Stimulated activated CD4-positive, alpha-beta T cell treated with anti-CD3 and anti-CD28 coated beads, TNF-alpha, amount 100 ng/mL, for 48 hours (primary cell): ENCODE measurements at regions not wholly inside any gene's neighbourhood (a gene's known extent, or its start where the extent isn't known, plus 50 kb on each side); places are given as distances from the start of the nearest gene placed in this dataset.
"Not testable (repeated sequence)": the region's sequence is repeated elsewhere in the genome, so short reads cannot be mapped to it uniquely, and the experiment has no call there.

Experiments used
- DNase-seq, 3 donors: peaks; one replicate each; pipeline ENCODE4 v3.0.0-alpha.2; 2020; ENCODE audit warnings: low read depth in 3 of 3

DNA sequence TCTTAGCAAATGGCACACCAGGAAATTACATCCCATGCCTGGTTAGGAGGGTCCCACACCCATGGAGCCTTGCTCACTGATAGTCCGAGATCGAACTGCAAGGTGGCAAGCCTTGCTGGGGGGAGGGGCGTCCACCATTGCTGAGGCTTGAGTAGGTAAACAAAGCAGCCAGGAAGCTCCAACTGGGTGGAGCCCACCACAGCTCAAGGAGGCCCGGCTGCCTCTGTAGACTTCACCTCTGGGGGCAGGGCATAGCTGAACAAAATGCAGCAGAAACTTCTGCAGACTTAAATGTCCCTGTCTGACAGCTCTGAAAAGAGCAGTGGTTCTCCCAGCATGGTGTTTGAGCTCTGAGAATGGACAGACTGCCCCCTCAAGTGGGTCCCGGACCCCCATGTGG lies 962.7 kb upstream of the INTU start:
- DNase-seq = not testable (repeated sequence)

GRCh38 chr4:126678618-126679017 lies 954.1 kb upstream of the INTU start:
- DNase-seq = no peak

GRCh38 chr4:126679303-126679702 lies 953.5 kb upstream of the INTU start:
- DNase-seq = no peak

GRCh38 chr4:126682250-126682649 lies 950.5 kb upstream of the INTU start:
- DNase-seq = no peak

DNA sequence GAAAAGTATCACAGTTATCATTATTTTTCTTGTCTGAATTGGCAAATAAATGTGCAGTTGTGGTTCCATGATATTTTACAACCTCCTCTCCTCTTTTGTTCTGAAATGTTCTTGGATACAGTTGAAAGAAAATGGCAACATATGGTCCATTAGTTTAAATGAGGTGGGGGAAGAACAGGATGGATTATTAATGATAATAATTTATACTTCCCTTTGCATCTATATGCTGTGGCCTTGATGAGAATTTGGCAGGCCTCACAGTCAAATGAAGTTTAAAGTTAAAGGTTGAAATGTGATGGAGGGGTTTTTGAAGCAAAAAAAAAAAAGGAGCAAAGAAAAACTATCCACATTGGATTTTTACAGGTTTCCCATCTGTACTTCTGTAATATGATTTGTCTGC lies 946.3 kb upstream of the INTU start:
- DNase-seq = no peak

DNA sequence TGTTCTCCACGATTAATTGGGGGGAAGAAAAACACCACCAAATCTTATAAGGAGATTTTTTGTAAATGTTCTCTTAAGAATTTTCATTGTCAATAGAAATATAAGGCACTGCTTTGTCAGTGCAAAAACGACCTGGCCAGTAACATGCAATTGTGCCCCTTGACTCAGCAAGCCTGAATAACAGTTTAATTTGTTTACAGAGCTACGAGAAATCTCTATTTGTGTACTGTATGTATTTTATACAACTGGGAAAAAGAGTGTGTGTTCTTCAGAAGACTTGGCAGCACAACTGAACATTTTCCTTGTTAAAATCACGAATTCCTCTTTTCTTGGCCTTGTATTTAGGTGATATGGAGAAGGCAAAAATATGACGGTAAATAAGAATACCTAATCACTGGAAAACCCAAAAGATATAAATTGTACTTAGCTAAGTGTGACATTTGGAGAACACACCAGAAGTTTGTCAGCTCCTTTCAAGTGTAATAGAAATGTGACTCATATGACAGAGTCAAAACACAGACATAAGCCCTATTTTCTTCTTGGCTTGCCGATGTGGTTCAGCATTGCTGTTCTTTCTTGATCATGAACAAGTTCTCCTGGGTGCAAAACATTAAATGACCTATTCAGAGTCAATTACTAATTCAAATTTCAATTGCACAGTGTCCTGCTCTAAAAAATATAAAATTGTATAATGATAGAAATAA lies 945.0 kb upstream of the INTU start:
- DNase-seq = no peak

GRCh38 chr4:126691797-126692196 lies 941.0 kb upstream of the INTU start:
- DNase-seq = no peak

GRCh38 chr4:126697748-126698147 lies 935.0 kb upstream of the INTU start:
- no peak for DNase-seq

- no peak for DNase-seq
Measured at GRCh38 chr4:126698224-126698623, 934.5 kb upstream of the INTU start.

DNA sequence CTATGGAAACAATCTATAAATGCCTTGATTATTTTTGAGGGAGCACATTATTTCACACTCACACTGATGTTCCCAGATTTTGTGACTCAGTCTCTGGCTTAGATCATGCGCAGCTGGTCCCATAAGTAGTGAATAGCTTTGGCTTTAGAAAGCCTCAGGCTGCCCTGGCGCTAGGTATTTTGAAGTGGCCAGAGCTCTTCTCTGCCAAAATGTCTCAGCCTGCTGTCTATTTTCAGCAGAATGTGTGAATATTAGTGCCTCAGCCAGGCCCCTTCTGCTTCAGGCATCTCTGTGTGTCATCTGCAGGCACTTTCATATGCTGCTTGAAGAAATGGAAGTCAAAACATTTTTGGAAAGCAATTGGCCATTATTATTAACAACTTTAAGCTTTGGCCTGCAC lies 931.0 kb upstream of the INTU start:
- DNase-seq = no peak

DNA sequence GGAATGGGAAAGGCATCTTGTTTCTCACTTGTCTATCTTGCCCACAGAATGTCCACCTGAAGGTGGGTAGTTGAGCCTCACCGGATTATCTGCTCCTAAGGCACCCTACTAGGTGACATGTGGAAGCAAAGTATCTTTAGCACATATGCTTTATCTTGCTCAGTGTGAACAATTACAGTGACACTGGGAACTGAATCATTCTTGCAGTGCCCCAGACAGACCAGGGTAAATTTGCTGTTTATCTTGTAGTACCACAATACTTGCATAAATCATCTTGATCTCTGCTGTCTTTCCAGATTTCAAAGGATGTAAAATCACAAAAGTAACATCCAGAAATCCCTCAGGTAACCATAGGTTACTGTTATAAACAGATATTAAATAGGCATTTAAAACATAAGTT lies 930.0 kb upstream of the INTU start:
- DNase-seq = no peak

DNA sequence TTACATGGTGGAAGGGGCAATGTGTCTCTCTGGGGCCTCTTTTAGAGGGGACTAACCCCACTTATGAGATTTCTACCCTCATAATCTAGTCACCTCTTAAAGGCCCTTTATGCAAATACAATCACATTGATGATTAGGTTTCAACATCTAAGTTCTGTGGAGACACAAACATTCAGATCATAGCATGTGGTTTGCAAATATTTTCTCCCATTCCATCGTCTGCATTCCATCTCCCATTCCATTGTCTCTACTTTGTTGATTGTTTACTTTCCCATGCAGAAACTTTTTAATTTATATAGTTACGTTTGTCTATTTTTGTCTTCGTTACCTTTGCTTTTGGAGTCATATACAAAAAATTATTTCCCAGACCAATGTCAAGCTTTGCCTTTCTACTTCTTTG lies 927.5 kb upstream of the INTU start:
- DNase-seq = no peak

DNA sequence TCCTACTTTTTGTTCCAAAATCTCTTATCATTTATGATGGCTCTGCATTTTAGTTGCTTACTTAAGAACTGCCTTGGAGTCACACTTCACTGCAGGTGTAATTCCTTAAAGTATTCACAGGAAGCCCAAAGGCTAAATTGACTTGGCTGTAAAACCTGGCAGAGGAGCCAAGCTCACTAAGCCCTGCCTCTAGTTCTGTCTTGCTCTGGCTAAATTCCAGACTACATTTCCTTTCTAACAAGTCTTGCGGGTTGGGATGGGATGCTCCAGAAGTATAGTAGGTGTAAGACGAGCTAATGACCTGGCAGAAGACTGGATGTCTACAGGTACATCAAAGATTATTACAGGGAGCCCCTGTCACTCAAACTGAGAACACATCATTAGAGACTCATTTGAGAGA lies 924.0 kb upstream of the INTU start:
- no peak for DNase-seq

DNA sequence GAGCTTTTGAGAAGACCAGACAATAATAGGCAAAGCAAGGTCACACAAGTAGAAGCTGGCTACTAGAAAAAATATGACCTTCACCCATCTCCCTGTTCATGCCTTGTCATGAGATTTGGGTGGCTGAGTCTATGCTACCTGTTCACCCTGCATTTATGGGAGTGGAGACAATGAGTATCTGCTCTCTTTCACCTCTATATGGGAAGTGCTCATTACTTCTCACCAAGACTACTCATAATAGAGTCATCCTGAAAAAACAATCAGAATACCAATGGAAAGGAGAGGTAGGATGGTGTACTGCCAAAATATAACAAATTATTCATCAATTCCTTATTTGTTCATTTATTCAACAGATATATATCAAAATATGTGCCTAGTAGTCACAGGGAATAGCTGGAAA lies 921.8 kb upstream of the INTU start:
- no peak for DNase-seq

DNA sequence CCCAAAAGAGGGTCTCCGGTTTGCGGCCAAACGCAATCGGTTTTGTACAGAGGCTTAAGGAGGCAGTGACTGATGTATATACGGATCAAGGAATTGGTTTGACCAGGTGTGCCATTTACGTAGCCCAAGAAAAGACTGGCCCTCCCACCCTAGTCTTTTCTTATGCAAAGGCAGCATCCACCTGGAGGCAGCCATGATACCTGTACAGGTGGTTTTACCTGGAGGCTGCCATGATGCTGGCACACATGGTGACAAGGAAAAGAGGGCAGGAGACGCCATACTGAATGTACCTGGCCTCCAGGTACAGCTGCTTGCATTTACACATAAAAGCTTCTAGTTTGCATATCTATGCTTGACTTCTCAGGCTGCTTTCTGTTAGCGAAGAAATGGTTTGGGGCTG lies 917.7 kb upstream of the INTU start:
- no peak for DNase-seq

- DNase-seq = no peak
Measured at GRCh38 chr4:126715681-126716080, 917.1 kb upstream of the INTU start.

DNA sequence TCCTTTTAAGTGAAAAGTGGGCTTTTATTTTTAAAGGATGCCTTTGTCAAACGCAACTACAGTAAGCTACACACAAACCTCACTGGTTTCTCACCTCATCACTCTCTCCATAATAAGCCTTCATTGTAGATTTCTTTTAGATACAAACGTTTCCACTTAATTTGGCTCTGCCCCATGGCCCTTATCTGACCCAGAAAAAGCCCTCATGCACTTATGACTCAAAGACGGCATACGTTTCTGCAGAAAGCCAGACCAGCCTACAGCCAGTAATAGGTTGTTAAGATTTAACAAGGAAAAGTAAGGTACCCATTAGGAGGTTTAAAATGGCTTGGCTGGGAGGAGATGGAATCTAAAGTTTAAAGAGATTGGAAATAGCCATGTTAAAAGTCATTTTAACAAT lies 914.6 kb upstream of the INTU start:
- no peak for DNase-seq

- DNase-seq = no peak
Measured at GRCh38 chr4:126719852-126720251, 912.9 kb upstream of the INTU start.

- no peak for DNase-seq
Measured at GRCh38 chr4:126725906-126726305, 906.9 kb upstream of the INTU start.

GRCh38 chr4:126727461-126727860 lies 905.3 kb upstream of the INTU start:
- no peak for DNase-seq

DNA sequence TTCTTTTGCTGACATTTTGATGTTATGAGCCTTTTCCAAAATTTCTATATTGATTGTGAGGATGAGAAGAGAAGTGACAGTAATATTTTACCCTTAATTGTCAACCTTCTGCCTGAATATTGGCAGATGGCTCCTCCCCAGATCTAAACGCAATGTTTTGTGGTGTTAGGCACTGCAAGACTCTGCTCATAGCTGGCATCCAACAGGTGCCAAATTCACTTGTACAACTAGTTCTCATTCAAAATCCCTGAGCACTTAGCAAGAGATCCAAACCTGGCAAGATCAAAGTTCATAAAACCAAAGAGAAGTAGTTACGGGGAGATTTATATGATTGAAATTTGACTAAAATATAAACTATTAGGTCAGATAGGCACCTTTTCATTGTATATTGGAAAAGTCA lies 901.7 kb upstream of the INTU start:
- no peak for DNase-seq

DNA sequence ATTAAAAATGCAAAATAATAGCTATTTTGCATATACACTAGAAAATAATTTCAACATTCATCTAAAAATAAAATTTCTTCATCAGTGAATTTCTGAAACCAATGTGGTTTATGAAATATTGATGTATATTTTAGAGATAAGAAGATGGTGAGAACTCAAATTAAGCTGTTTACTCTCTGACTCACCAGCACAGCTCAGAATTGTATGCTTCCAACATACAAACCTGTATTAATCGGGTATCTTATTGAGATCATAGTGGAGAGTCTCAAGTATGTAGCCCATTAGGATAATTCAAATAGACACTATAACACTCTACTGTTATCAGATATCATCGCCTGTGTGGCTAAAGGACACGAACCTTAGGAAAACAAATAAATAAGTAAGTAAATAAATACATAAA lies 899.5 kb upstream of the INTU start:
- no peak for DNase-seq

GRCh38 chr4:126734465-126734864 lies 898.3 kb upstream of the INTU start:
- no peak for DNase-seq
